NCI-H446 (cell line): ENCODE measurements at regions not wholly inside any gene's neighbourhood (a gene's known extent, or its start where the extent isn't known, plus 50 kb on each side); places are given as distances from the start of the nearest gene placed in this dataset.
"Not testable (repeated sequence)": the region's sequence is repeated elsewhere in the genome, so short reads cannot be mapped to it uniquely, and the experiment has no call there.

Experiments
- DNase-seq, 2 experiments: peaks; one replicate each; lab custom pipeline; 2025; lab: John Stamatoyannopoulos, UW

DNA sequence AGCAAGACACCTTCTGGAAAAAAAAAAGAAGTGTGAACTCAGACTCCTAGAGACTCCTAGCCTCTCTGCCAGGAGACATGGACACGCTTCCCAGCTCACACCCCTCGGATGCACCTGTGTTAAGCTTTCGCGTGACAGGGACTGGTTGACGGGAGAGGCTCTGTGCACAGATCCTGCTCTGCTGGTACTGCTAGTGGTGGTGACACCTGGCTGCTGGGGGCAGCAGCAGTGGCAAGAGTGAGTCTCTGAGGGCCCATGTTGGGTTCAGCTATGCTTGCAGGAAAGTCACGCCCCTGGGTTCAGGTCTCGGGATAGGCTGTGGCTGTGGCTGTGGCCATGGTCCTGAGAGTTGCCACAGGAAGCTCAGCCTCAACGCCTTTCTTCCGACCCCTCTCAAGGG is 81.1 kb downstream of the XRCC2 start:
- DNase-seq, result no peak

DNA sequence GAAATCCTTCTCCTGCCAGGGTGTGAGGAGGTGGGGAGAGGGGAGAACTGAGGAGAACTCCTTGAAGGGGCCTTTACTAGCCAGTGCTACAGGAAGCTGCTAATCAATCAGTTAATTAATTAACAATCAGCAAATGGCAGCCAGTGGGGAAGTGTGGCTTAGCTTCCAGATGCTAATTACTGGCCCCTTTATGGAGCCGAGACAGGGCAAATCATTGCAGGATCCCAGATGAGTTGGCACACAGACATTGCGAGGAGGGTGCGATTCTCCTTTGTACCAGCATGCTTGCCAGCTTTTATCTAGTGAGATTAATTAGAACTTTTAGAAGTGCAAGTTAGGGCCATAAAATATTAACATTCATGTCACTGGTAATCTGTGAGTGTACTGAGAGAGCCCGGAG is 84.0 kb downstream of the XRCC2 start:
- no peak for DNase-seq

DNA sequence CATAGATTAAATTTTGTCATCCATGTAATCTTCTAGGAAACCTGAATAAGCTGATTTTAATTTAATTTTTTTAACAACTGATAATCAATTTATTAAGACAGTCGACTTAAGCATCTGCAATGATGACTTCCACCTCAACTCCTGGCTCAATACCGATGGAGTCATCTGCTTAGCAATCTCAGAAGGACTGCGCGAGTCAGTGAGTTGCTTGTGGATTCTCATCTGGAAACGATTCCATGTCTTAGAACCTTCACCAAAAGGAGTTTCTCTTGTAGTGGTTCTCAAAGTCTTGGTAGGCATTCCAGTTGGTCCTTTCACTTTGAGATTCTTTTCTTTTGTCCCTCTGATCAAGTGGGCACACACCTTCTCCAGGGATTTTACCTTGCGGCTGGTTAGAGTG is 85.5 kb downstream of the XRCC2 start:
- DNase-seq, result no peak

DNA sequence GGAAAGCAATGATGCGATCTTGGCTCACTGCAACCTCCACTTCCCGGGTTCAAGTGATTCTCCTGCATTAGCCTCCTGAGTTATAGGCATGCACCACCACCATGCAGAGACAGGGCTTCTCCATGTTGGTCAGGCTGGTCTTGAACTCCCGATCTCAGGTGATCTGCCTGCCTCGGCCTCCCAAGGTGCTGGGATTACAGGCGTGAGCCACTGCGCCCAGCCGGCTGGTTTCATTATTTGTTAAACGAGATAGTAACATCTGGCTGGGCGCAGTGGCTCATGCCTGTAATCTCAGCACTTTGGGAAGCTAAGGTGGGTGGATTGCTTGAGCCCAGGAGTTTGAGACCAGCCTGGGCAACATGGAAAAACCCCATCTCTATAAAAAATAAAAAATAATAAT is 86.1 kb downstream of the XRCC2 start:
- DNase-seq, result not testable (repeated sequence)

DNA sequence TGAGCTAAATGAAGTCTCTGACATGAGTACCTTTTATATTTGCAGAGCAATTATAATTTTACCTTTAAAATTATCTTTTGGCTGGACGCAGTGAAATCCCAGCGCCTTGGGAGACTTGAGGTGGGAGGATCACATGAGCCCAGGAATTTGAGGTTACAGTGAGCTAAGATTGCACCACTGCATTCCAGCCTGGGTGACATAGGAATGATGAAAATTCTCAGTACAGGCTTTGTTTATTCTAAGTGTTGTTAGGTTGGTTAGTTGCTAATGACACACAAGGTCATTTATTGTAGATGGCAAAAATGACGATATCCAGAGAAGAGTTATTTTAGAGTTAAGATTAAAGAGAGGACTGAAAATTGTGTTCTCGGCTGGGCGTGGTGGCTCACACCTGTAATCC is 87.6 kb downstream of the XRCC2 start:
- no peak for DNase-seq

DNA sequence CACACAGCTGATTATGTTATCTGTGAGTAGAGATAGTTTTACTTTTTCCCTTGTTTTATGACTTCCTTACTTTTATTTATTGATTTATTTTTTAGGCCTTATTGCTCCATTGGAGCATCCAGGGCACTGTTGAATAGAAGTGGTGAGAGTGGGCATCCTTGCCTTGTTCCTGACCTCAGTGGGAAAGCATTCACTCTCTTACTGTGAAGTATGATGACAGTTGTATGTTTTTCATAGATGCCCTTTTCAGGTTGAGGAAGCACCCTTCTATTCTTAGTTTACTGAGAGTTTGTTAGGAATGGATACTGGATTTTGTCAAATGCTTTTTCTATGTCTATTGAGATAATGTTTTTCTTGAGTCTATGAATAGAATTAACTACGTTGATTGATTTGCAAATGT is 88.6 kb downstream of the XRCC2 start:
- DNase-seq, result no peak

DNA sequence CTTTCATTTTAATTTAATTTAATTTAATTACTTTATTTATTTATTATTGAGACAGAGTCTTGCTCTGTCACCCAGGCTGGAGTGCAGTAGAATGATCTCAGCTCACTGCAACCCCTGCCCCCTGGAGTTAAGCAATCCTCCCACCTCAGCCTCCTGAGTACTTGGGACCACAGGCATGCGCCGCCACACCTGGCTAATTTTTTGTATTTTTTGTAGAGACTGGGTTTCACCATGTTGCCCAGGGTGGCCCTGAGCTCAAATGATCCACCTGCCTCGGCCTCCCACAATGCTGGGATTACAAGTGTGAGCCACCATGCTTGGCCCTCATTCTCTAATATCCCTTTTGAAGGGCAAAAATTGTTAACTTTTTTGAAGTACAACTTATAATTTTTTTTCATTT is 92.9 kb downstream of the XRCC2 start:
- no peak for DNase-seq

DNA sequence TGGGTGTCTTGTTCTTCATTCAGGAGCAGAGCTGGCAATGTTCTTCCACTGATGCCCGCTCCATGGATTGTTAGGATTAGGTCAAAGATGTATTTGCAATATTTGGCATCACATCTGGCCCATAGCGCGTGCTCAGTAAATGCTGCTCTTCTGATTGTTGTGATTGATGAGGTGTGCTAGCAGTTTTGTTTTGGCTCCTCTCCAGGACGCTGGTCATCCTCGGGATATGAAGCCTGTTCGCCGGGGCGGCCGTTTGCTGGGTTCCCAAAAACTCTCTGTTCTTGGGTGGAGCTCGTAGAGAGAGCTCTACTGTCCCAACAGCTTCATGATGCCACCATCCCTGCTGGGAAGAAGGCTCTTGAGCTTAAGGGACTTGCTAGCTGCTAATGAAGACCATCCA is 96.9 kb downstream of the XRCC2 start:
- DNase-seq, result no peak

DNA sequence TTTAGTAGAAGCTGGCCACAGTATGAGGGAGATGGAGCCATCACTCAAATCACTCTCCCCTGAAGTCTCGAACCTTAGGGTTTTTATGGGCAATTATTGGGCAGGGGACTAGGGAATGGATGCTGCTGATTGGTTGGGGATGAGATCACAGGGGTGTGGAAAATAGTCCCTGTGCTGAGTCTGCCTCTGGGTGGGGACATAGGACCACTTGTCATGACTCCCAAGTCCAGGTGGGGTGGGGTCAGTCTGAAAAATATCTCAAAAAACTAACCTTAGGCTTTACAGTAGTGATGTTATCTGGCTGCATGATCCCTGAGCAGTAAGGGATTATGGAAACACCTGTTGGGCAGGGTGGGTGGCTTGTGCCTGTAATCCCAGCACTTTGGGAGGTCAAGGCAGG is 98.6 kb downstream of the XRCC2 start:
- DNase-seq, result no peak

DNA sequence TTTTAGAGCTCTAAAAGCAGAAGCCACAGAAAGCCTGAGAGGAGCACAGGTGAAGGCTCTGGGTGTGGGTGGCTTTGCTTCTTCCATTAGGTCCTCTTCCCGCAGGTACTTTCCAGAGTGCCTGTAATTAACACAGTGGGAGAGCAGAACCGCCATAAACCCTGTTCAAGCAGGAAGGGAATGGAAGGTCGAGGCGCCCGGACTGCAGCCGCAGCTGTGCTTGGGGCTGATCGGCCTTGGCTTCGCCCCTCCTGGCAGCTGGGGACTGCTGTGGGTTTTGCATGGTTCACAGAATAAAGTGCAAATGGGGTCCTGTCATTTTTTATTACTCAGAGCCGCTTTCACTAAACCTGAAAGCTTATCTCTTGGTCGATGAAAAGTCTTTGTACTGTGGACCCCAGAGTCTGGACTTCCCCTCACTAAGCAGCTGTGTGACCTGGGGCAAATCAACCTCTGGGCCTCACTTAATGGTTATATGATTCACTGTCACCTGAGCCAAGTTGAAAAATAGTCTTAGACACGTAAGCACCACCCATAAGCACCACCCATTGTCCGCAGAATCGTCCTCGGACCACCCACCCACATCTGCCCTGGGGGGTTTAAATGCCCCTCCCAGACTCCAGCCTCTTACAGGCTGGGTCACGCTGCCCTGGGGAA is 100.9 kb downstream of the XRCC2 start:
- DNase-seq, result no peak

DNA sequence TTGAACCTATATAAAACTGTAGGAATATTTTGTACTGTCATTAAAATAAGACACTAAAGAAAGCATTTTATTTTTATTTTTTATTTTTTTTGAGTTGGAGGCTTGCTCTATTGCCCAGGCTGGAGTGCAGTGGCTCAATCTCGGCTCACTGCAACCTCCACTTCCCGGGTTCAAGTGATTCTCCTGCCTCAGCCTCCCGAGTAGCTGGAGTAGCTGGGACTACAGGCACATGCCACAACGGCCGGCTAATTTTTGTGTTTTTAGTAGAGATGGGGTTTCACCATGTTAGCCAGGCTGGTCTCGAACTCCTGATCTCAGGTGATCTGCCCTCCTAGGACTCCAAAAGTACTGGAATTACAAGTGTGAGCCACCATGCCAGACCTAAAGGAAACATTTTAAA is 102.8 kb downstream of the XRCC2 start:
- not testable (repeated sequence) for DNase-seq

DNA sequence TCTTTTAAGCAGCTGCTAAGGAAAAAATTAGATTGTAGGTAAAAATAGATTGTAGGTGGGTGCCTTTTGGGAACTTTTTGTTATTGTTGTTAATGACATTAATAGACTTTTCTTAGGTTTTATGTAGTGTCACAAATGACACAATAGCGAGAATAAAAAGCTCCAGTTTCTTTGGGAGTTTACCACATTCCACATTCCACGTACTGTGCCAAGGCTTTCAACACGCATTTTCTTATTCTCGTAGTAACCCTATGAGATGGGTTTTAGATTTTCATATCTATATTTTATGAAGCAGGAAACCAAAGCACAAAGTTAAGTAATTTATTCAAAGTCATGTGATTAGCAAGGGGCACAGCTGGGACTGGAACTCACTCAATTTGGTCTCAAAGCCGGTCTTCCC is 103.8 kb downstream of the XRCC2 start:
- DNase-seq, result no peak

DNA sequence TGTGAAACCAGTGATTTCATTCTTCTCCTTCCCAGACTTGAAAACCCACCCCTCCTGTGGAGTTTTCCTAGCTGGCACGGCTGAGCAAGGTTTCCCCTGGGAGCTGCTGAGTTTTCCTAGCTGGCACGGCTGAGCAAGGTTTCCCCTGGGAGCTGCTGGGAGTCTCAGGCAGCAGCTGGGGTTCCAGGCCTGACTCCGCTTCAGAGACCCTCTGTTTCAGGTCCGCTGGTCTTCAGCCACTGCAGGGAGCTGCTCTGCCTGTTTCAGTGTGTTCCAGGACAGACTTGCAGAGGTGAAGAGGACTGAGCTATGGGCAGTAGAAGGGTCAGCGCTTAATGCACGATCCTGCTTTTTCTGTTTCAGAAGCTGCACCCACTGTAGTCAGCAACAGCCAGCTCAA is 104.9 kb downstream of the XRCC2 start:
- DNase-seq, result peak in 1 of 2 experiments; percentile 40

DNA sequence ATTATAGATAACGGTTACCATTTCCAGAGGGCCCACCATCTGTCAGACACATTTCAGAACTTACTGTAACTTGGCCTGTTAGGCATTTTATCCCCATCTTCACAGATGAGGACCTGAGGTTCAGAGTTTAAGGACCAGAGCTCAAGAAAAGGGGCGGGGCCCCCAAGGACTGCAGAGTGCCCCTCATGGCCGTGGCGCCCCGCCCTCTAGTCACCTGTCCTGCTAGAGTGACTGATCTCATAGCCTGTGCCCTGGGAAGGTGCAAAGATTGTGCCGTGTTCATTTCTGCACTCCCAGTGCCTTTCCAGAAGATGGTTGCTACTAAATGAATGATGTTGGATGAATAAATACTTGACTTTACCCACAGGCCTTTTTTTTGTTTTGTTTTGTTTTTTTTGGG is 107.0 kb downstream of the XRCC2 start:
- DNase-seq, result no peak

DNA sequence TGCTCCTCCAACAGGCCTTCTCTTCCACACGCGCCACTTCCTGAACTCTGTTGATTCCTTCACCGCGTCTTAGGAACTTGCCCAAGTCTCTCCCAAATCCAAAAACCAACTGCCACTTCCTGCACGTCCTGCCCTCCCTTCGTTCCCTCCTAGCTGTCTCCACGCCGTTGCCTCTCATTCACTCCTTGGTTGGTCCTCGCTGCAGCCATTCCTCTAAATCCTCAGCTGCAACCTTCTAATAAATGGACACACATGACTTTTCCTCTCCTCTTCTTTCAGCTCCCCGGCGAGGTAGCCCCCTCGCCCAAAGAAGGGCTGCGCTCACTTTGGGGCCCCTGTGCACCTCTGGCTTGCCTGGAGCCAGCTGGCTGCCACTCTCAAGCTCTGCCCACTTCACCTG is 110.2 kb downstream of the XRCC2 start:
- no peak for DNase-seq

DNA sequence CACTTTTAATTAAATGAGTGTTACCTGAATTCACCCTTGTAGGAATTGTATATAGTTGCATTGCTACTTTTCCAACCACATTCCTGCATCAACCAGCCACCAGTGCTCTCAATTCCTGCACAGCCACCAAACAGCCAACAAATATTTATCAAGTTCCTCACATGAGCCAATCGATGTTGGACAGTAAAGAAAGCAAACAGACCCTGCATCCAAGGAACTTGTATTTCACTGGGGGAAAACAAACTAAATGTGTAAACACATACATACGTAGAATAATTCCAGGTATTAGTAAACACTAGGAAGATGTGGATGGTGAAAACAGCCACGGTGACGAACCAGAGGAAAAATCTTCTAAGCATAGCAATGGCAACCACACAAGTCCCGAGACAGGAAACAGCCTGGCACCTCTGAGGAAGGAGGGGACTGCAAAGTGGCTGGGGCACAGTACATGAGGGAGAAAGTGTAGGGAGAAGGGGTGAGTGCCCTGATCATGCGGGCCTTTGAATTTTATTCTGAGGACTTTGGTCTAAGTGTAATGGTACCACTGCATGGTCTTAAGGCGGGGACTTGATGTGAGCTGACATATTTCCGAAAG is 111.2 kb downstream of the XRCC2 start:
- DNase-seq, result no peak

DNA sequence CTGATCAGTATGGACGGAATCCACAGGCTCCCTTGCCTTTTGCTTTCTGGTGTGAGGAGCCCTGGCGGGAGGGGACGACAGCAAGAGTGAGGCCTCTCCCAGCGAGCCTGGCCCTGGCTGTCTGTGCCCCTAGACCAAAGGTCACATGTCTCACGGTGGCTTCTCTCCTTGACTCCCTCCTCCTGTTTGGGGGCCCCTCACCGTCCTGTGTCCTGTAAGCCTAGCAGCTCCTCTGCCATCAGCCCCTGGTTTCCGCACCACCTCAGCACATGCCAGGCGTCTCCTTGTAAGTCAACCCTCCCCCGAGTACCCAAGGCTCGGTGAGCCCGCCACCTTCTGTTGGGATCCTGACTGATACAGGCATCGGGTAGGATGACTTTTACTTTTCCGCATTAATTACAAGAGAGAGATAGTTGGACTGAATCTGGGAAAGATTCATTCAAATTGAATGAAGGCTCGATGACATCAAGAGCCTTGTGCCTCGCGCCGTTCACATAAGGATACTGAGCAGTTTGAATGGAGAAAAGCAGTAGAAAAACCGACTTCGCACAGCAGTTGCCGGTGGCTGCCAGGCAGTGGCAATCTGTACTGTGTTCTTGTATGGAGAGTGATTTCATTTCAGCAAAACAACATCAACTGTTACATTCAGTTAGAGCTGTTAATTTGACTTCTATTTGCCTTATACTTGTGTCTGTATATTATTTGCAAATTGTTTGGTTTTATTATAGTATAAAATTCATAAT is 119.8 kb downstream of the XRCC2 start:
- DNase-seq, result no peak

DNA sequence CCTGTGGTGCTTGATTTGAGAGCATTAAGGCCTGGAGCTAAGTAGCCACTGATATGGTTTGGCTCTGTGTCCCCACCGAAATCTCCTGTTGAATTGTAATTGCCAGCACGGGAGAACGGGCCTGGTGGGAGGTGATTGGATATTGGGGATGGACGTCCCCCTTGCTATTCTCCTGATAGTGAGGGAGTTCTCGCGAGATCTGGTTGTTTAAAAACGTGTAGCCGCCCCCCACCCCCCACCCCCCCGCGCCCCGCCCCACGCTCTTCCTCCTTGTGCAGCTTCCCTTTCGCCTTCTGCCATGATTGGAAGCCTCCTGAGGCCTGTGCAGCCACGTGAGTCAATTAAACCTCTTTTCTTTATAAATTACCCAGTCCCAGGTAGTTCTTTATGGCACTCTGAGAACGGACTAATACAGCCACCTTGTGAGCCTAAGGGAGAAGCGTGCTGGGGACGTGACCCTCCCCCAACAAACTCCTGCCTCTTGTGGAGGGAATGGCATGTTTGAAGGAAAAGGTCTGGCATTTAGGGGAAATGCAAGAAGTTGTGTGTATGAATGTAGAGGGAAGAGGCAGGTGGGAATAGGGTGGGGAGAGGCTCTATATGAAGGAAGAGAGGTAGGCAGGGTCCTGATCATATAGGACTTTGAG is 118.0 kb upstream of the KMT2C start:
- DNase-seq, result no peak

DNA sequence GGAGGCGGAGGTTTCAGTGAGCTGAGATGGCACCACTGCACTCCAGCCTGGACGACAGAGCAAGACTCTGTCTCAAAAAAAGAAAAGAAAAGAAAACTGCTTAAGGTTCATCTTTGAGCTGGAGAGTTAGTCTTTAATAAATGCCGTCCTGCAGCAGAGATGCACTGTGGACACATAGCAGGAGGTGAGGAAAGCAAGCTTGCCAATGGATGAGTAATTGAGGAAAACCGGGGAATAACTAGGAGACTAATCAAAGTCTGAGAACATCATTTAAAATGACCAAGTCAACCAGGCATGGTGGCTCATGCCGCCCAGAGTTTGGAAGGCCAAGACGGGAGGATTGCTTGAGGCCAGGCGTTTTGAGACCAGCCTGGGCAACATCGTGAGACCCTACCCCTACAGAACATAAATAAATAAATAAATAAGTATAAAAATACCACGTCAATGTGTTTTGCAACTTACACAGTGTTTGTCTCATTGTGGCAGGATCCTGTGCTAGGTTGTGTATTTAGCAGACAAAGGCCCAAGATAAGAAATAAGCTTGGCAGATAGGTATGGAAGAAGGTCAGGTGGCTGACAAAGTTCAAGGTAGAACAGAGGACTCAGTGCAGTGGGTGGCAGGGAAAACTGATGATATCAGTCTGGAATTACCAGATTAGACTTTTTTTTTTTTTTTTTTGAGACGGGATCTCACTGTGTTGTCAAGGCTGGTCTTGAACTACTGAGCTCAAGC is 115.7 kb upstream of the KMT2C start:
- no peak for DNase-seq

DNA sequence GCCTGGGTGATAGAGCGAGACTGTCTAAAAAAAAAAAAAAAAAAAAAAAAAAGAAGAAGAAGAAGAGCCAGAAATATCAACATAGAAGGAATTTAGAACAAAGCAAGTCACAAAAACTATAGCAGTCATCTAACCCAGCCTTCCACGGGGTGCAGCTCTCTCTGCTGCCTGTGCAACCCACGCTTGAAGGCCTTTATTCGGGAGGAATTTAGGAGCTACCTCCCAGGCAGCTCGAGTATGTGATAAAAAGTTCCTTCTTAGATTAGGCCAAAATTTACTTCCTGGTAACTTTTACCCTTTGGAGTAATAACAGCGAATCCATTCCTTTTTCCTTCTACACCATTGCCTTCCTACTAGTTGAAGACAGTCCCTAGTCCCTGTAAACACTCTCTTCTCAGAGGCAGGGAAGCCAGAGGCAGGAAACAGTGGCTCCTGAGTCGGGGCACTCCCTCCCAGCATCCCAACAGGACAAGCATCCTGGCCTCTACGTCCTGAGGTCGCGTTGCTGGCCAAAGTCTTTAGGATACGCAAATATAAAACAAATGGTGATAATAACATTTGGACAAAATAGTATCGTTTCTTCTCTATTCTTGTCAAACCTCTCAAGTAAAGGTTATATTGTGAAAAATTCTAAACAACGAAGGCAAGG is 109.3 kb upstream of the KMT2C start:
- no peak for DNase-seq

DNA sequence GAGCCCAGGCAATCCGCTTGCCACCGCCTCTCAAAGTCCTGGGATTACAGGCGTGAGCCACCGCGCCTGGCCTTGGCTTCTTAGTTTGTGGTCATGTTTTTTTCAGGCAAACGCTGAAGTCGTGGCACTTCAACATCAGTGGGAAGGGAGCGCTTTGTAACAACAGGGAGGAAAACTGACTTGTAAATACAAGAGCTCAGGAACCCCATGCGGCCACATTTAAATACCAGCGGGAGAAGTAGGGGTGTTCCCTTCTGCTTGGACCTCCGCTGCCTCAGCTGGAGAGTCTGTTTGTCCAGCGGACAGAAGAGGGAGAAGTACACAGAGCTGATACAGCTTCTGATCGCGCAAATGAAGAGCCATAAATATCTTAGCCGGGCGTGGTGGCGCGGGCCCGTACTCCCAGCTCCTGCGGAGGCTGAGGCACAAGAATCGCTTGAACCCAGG is 108.7 kb upstream of the KMT2C start:
- no peak for DNase-seq

DNA sequence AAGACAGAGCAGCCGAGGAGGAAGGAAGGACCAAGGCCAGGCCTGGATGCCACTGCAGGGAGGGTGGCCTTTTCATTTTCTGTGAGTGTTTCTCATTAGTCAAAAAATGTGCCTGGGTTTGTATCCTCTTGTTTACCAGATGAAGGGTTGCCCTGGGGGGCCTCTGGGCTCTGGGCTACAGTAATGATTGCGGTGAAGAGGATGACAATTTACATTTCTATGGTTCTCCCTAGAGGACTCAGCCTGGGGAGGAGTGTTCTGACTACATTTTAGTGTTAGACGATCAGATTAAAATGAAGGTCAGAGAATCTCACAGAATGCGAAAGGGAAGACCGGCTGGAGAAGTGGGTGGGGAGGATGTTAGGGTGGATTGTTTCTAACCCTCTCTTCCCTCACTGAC is 108.0 kb upstream of the KMT2C start:
- DNase-seq, result no peak
